ENCODE measurements at regions not wholly inside any gene's neighbourhood (a gene's known extent, or its start where the extent isn't known, plus 50 kb on each side); places are given as distances from the start of the nearest gene placed in this dataset.
A peak's percentile ranks its signal among the peaks of the same experiment; 100 is the strongest.

GRCh38 chr6:95693108-95693507 lies 115.8 kb downstream of the MANEA start (continued):
- TF ChIP-seq PRDM10 (CRISPR knock-in tag; IDR thresholded peaks at IDR 0.05; ENCODE audit: low read depth) (no peak), CENPBD1 (CRISPR knock-in tag; IDR thresholded peaks at IDR 0.05; ENCODE audit: borderline replicate concordance, low read depth) (no peak), ZNF441 (CRISPR knock-in tag; IDR thresholded peaks at IDR 0.05; ENCODE audit: borderline replicate concordance) (0 out of 2 replicates have a peak, but pooled peaks have one; percentile 44), E2F2 (CRISPR knock-in tag; IDR thresholded peaks at IDR 0.05; ENCODE audit: borderline replicate concordance) (no peak), NKX3-1 (CRISPR knock-in tag; IDR thresholded peaks at IDR 0.05) (0 out of 2 replicates have a peak, but pooled peaks have one; percentile 59), ELK4 (CRISPR knock-in tag; IDR thresholded peaks at IDR 0.05; ENCODE audit: borderline replicate concordance) (no peak), DNMT3B (CRISPR knock-in tag; conservative IDR thresholded peaks at IDR 0.05) (peak; percentile 84; the same call in 1 of the 2 replicates), FOXK1 (CRISPR knock-in tag; IDR thresholded peaks at IDR 0.05; ENCODE audit: borderline replicate concordance, low read depth) (no peak; the same call in 1 of the 2 replicates), RARA (CRISPR knock-in tag; IDR thresholded peaks at IDR 0.05) (peak; percentile 29; the same call in 1 of the 2 replicates), STAT6 (CRISPR knock-in tag; IDR thresholded peaks at IDR 0.05; ENCODE audit: borderline replicate concordance) (no peak), ZNF841 (CRISPR knock-in tag; IDR thresholded peaks at IDR 0.05; ENCODE audit: borderline replicate concordance) (no peak), SNAPC4 (CRISPR knock-in tag; IDR thresholded peaks at IDR 0.05) (no peak), ZNF354B (CRISPR knock-in tag; IDR thresholded peaks at IDR 0.05) (no peak), HOXA5 (CRISPR knock-in tag; IDR thresholded peaks at IDR 0.05) (no peak), ZNF772 (CRISPR knock-in tag; IDR thresholded peaks at IDR 0.05) (no peak)

Data from HepG2 (cell line).